HG03378 (cell line): ENCODE measurements at regions not wholly inside any gene's neighbourhood (a gene's known extent, or its start where the extent isn't known, plus 50 kb on each side); places are given as distances from the start of the nearest gene placed in this dataset.
A peak's percentile ranks its signal among the peaks of the same experiment; 100 is the strongest.

Experiments
- ATAC-seq: cut with Tn5 transposase; IDR thresholded peaks from one replicate; pipeline ENCODE4 v1.9.1; 2021; ENCODE audit warnings: mild to moderate bottlenecking, moderate library complexity; ENCODE audit not compliant: unreplicated experiment

- no peak for ATAC-seq
Observed at GRCh38 chr3:152945556-152945955, 110.6 kb downstream of the P2RY1 start.

GRCh38 chr3:152957491-152957890, 122.6 kb downstream of the P2RY1 start:
- ATAC-seq: no peak

- ATAC-seq: no peak
Observed at GRCh38 chr3:152959307-152959706, 124.4 kb downstream of the P2RY1 start.

GRCh38 chr3:152960684-152961083, 125.8 kb downstream of the P2RY1 start:
- ATAC-seq: no peak

GRCh38 chr3:152961323-152961722, 126.4 kb downstream of the P2RY1 start:
- ATAC-seq: peak; percentile 63

- ATAC-seq: no peak
Observed at GRCh38 chr3:152964911-152965609, 130.1 kb downstream of the P2RY1 start.

- no peak for ATAC-seq
Observed at GRCh38 chr3:152968388-152969024, 133.6 kb downstream of the P2RY1 start.

- ATAC-seq: no peak
Observed at GRCh38 chr3:152969557-152970300, 134.8 kb downstream of the P2RY1 start.

GRCh38 chr3:152970851-152971250, 135.9 kb downstream of the P2RY1 start:
- ATAC-seq: no peak

- no peak for ATAC-seq
Observed at GRCh38 chr3:152971880-152972279, 136.9 kb downstream of the P2RY1 start.

GRCh38 chr3:152973575-152973974, 138.6 kb downstream of the P2RY1 start:
- ATAC-seq: no peak

- ATAC-seq: no peak
Observed at GRCh38 chr3:152976239-152976638, 141.3 kb downstream of the P2RY1 start.

GRCh38 chr3:152977366-152977765, 142.4 kb downstream of the P2RY1 start:
- no peak for ATAC-seq

- ATAC-seq: no peak
Observed at GRCh38 chr3:152978152-152978551, 143.2 kb downstream of the P2RY1 start.

GRCh38 chr3:152997526-152997925, 162.6 kb downstream of the P2RY1 start:
- no peak for ATAC-seq

GRCh38 chr3:152998591-152998990, 163.4 kb upstream of the RAP2B start:
- ATAC-seq: no peak

- no peak for ATAC-seq
Observed at GRCh38 chr3:153000325-153000724, 161.7 kb upstream of the RAP2B start.

- ATAC-seq: no peak
Observed at GRCh38 chr3:153001210-153002078, 160.6 kb upstream of the RAP2B start.

- no peak for ATAC-seq
Observed at GRCh38 chr3:153003441-153003840, 158.6 kb upstream of the RAP2B start.

GRCh38 chr3:153003862-153004261, 158.2 kb upstream of the RAP2B start:
- no peak for ATAC-seq

GRCh38 chr3:153008226-153008625, 153.8 kb upstream of the RAP2B start:
- ATAC-seq: no peak
